K562 (cell line): ENCODE measurements at regions not wholly inside any gene's neighbourhood (a gene's known extent, or its start where the extent isn't known, plus 50 kb on each side); places are given as distances from the start of the nearest gene placed in this dataset.

Experiments
- AFF4 ChIP-seq: sonication (generic); formaldehyde crosslinking; IDR thresholded peaks from 2 replicates; pipeline ENCODE4 v1.8.0; 2023; ENCODE audit warnings: mild to moderate bottlenecking, missing genetic modification reagents
- CAMTA2 ChIP-seq: fragments of 250-450 bp; sonication (Bioruptor Pico); conservative IDR thresholded peaks from 2 replicates; pipeline ENCODE4 v1.5.1; 2022
- CEBPZ ChIP-seq: fragments of 150-350 bp; IDR thresholded peaks from 2 replicates; pipeline ENCODE4 v1.6.1; 2014; ENCODE audit warnings: low read depth, mild to moderate bottlenecking, low read length, borderline replicate concordance
- CREM ChIP-seq: IDR thresholded peaks from 2 replicates; pipeline ENCODE4 v1.6.1; 2014; ENCODE audit warnings: antibody characterized with exemption, low read depth
- FOS ChIP-seq: IDR thresholded peaks from 3 replicates; pipeline ENCODE4 v1.6.1; 2011; ENCODE audit not compliant: insufficient read length; ENCODE audit errors: extremely low read depth
- FOXA3 ChIP-seq, 2 experiments: fragments of 450-650 bp in 1 of 2; sonication (generic) in 1 of 2; formaldehyde crosslinking; IDR thresholded peaks in 1 of 2; conservative IDR thresholded peaks in 1 of 2; 2 replicates each; pipeline versions ENCODE4 v1.4.0 to v1.8.0; 2020 to 2022; ENCODE audit warnings: mild to moderate bottlenecking in 2 of 2, missing genetic modification reagents in 1 of 2
- FOXO4 ChIP-seq: fragments of 450-650 bp; formaldehyde crosslinking; IDR thresholded peaks from 2 replicates; pipeline ENCODE4 v1.4.0; 2020; ENCODE audit warnings: mild to moderate bottlenecking, moderate library complexity
- MXI1 ChIP-seq: IDR thresholded peaks from 2 replicates; pipeline ENCODE4 v1.6.1; 2011; ENCODE audit warnings: low read depth, mild to moderate bottlenecking, improper control_type of control experiment, low read length
- NFATC3 ChIP-seq: fragments of 450-650 bp; IDR thresholded peaks from 2 replicates; pipeline ENCODE4 v1.6.1; 2017; ENCODE audit warnings: mild to moderate bottlenecking
- SAFB ChIP-seq: fragments of 200-400 bp; formaldehyde crosslinking; IDR thresholded peaks from 2 replicates; pipeline ENCODE4 v1.6.1; 2017; ENCODE audit warnings: low read depth, low read length, borderline replicate concordance
- THAP7 ChIP-seq: fragments of 250-450 bp; sonication (Bioruptor Pico); IDR thresholded peaks from 2 replicates; pipeline ENCODE4 v1.5.0; 2021
- TSC22D4 ChIP-seq: fragments of 450-650 bp; IDR thresholded peaks from 2 replicates; pipeline ENCODE4 v1.6.1; 2016; ENCODE audit warnings: missing genetic modification characterization, missing biosample characterization, control low read depth
- ZBTB17 ChIP-seq: fragments of 450-650 bp; formaldehyde crosslinking; IDR thresholded peaks from 2 replicates; pipeline ENCODE4 v1.4.0; 2020; ENCODE audit warnings: mild to moderate bottlenecking
- ZNF146 ChIP-seq: IDR thresholded peaks from one replicate; pipeline ENCODE4 v1.6.1; 2018; ENCODE audit warnings: missing compliant biosample characterization; ENCODE audit not compliant: unreplicated experiment
- ZNF175 ChIP-seq: fragments of 200-800 bp; sonication (Bioruptor generic); IDR thresholded peaks from 2 replicates; pipeline ENCODE4 v1.6.1; 2016; ENCODE audit warnings: low read depth, mild to moderate bottlenecking, missing genetic modification characterization, missing compliant biosample characterization
- ZNF696 ChIP-seq: fragments of 250-450 bp; sonication (Bioruptor Pico); conservative IDR thresholded peaks from 2 replicates; pipeline ENCODE4 v1.4.0; 2020; ENCODE audit warnings: mild to moderate bottlenecking, moderate library complexity
- ZNF717 ChIP-seq: fragments of 250-450 bp; sonication (Bioruptor Pico); IDR thresholded peaks from 2 replicates; pipeline ENCODE4 v1.5.0; 2021

- no peak for TF ChIP-seq AFF4
- no peak for TF ChIP-seq NFATC3
- peak; percentile 20; the same call in 1 of the 2 replicates for TF ChIP-seq ZBTB17 (CRISPR knock-in tag)
- no peak for TF ChIP-seq ZNF146
- TF ChIP-seq FOXA3 (CRISPR knock-in tag; conservative IDR thresholded peaks at IDR 0.05 in 1 of 2, IDR thresholded peaks at IDR 0.05 in 1 of 2), result peak in 1 of 2 experiments; percentile 30; a peak in 2 of 4 replicates
- TF ChIP-seq TSC22D4 (tag), result no peak
- TF ChIP-seq CREM, result no peak
- no peak for TF ChIP-seq CAMTA2 (CRISPR knock-in tag)
- TF ChIP-seq ZNF696, result no peak
- no peak for TF ChIP-seq CEBPZ
- no peak for TF ChIP-seq ZNF717 (CRISPR knock-in tag)
- no peak for TF ChIP-seq FOXO4 (CRISPR knock-in tag)
- no peak for TF ChIP-seq FOS
- TF ChIP-seq ZNF175 (CRISPR knock-in tag), result 0 out of 2 replicates have a peak, but pooled peaks have one; percentile 15
- no peak for TF ChIP-seq MXI1
- no peak for TF ChIP-seq THAP7 (CRISPR knock-in tag)
- no peak for TF ChIP-seq SAFB
Observed at GRCh38 chr6:27130668-27131428, 116.7 kb upstream of the PRSS16 start (continued).
